Type B pancreatic cell (in vitro differentiated cells): ENCODE measurements at regions not wholly inside any gene's neighbourhood (a gene's known extent, or its start where the extent isn't known, plus 50 kb on each side); places are given as distances from the start of the nearest gene placed in this dataset.

Source experiments
- DNase-seq: peaks from one replicate; pipeline ENCODE4 v3.0.0; 2021; ENCODE audit warnings: mixed read lengths; ENCODE audit not compliant: unreplicated experiment; ENCODE audit errors: extremely low spot score
- H3K27ac Mint-ChIP-seq: 2 replicates; pipeline ENCODE4 v1.8.0; 2021; ENCODE audit warnings: mild to moderate bottlenecking, mixed read lengths
- H3K27me3 Mint-ChIP-seq: 2 replicates; pipeline ENCODE4 v1.8.0; 2021; ENCODE audit warnings: mixed read lengths
- H3K36me3 Mint-ChIP-seq: 2 replicates; pipeline ENCODE4 v1.8.0; 2021; ENCODE audit warnings: mixed read lengths
- H3K4me1 Mint-ChIP-seq: one replicate; pipeline ENCODE4 v1.8.0; 2021; ENCODE audit warnings: mixed read lengths; ENCODE audit not compliant: unreplicated experiment
- H3K4me3 Mint-ChIP-seq: 2 replicates; pipeline ENCODE4 v1.8.0; 2021; ENCODE audit warnings: mild to moderate bottlenecking, mixed read lengths
- H3K9me3 Mint-ChIP-seq: 2 replicates; pipeline ENCODE4 v1.8.0; 2021; ENCODE audit warnings: mixed read lengths
- CTCF ChIP-seq: fragments of 200-600 bp; sonication (generic); conservative IDR thresholded peaks from 2 replicates; pipeline ENCODE4 v1.5.0; 2021; ENCODE audit warnings: antibody characterized with exemption, mild to moderate bottlenecking

DNA sequence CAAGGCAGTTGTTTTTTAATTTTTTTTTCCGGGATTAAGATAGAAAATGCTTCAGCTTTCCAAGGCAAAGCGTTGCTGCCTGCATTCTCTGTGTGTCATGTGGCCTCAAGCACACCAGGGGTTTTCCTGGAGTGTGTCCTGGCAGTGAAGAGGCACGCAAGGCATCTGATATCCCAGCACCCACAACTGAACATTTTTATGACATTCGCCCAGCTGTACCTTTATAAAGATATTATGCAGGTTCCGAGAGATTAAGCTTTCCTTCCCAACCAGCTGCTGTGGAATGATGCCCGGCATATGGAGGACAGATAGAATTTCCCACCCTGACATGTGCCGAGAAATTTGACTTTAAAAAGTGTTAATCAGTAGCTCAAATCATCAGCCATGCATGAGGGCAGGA, 205.6 kb downstream of the GADD45G start:
- DNase-seq = peak; percentile 6
- peaks cover 51% of the 10 kb centered on the region for H3K4me1 Mint-ChIP-seq
- TF ChIP-seq CTCF = no peak
- H3K27ac Mint-ChIP-seq = no peak overlapping the region
- H3K36me3 Mint-ChIP-seq = no peaks in the 10 kb centered on the region
- peaks cover 26% of the 10 kb centered on the region for H3K27me3 Mint-ChIP-seq
- H3K4me3 Mint-ChIP-seq = no peak overlapping the region
- H3K9me3 Mint-ChIP-seq = no peaks in the 10 kb centered on the region

DNA sequence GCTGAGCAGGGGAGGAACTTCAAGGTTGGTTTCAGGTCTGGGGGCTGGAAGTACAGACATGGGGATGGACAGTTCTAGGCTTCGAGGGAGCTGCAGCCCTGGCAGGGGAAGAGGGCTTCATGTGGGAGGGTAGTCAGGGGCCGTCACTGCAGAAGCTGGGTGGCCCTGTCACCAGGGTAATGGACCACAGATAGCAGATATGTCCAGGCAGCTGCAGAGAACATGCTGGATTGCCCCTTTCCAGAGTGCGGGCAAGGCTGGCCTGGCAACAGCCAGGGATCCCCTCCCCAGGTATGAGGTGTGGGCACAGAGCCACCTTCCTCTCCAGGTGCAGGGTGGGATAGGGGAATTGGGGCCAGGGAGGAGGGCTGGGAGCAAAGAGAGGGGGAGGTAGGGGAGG, 206.5 kb downstream of the GADD45G start:
- no peaks in the 10 kb centered on the region for H3K36me3 Mint-ChIP-seq
- TF ChIP-seq CTCF = no peak
- DNase-seq = peak; percentile 43
- H3K27me3 Mint-ChIP-seq = peaks cover 23% of the 10 kb centered on the region
- no peaks in the 10 kb centered on the region for H3K9me3 Mint-ChIP-seq
- H3K27ac Mint-ChIP-seq = no peak overlapping the region
- no peak overlapping the region for H3K4me3 Mint-ChIP-seq
- peaks cover 55% of the 10 kb centered on the region for H3K4me1 Mint-ChIP-seq

- H3K27ac Mint-ChIP-seq = no peak overlapping the region
- H3K27me3 Mint-ChIP-seq = peaks cover 28% of the 10 kb centered on the region
- no peak for TF ChIP-seq CTCF
- H3K36me3 Mint-ChIP-seq = no peaks in the 10 kb centered on the region
- H3K4me3 Mint-ChIP-seq = no peak overlapping the region
- DNase-seq = peak; percentile 54
- H3K4me1 Mint-ChIP-seq = peaks cover 62% of the 10 kb centered on the region
- H3K9me3 Mint-ChIP-seq = no peaks in the 10 kb centered on the region
Measured at GRCh38 chr9:89811886-89812450, 207.2 kb downstream of the GADD45G start.

- peaks cover 68% of the 10 kb centered on the region for H3K4me1 Mint-ChIP-seq
- H3K9me3 Mint-ChIP-seq = no peaks in the 10 kb centered on the region
Measured at GRCh38 chr9:89812556-89813181, 207.9 kb downstream of the GADD45G start.

GRCh38 chr9:89813482-89813881, 208.7 kb downstream of the GADD45G start:
- peaks cover 4% of the 10 kb centered on the region for H3K9me3 Mint-ChIP-seq

More at GRCh38 chr9:89812556-89813181, 207.9 kb downstream of the GADD45G start:
- Mint-ChIP-seq H3K27ac (no peak overlapping the region), H3K36me3 (no peaks in the 10 kb centered on the region), H3K4me3 (no peak overlapping the region), H3K27me3 (peaks cover 28% of the 10 kb centered on the region)
- TF ChIP-seq CTCF = no peak
- DNase-seq = peak; percentile 51

More at GRCh38 chr9:89813482-89813881, 208.7 kb downstream of the GADD45G start:
- peak overlapping the region; percentile 63 for H3K27ac Mint-ChIP-seq
- H3K4me3 Mint-ChIP-seq = no peak overlapping the region
- TF ChIP-seq CTCF = no peak
- H3K4me1 Mint-ChIP-seq = peaks cover 60% of the 10 kb centered on the region
- H3K36me3 Mint-ChIP-seq = no peaks in the 10 kb centered on the region
- DNase-seq = peak; percentile 16
- peaks cover 28% of the 10 kb centered on the region for H3K27me3 Mint-ChIP-seq
